Activated CD4-positive, alpha-beta memory T cell treated with anti-CD3 and anti-CD28 coated beads, Interleukin-2, amount 10 ng/mL, durations not matched to agents 7 days and 5 days (primary cell): ENCODE measurements at regions not wholly inside any gene's neighbourhood (a gene's known extent, or its start where the extent isn't known, plus 50 kb on each side); places are given as distances from the start of the nearest gene placed in this dataset.
"Not testable (repeated sequence)": the region's sequence is repeated elsewhere in the genome, so short reads cannot be mapped to it uniquely, and the experiment has no call there.

Experiments
- CTCF ChIA-PET: fragments of 350-600 bp; sonication (Branson Sonifier 250); formaldehyde crosslinking; loops from one replicate; lab custom pipeline; 2021; ENCODE audit warnings: antibody characterized with exemption, inconsistent platforms; lab: Charles Lee
- POLR2A ChIA-PET: fragments of 350-600 bp; sonication (Branson Sonifier 250); formaldehyde crosslinking; loops from one replicate; lab custom pipeline; 2021; ENCODE audit warnings: antibody characterized with exemption; lab: Charles Lee
- DNase-seq: peaks from one replicate; pipeline ENCODE4 v3.0.0-alpha.2; 2020
- H3K27ac Mint-ChIP-seq: one replicate; pipeline ENCODE4 v1.8.0; 2021; ENCODE audit warnings: mild to moderate bottlenecking, mixed read lengths
- H3K27me3 Mint-ChIP-seq: one replicate; pipeline ENCODE4 v1.8.0; 2021; ENCODE audit warnings: mixed read lengths
- H3K36me3 Mint-ChIP-seq: one replicate; pipeline ENCODE4 v1.8.0; 2021; ENCODE audit warnings: low read depth, mixed read lengths
- H3K4me1 Mint-ChIP-seq: one replicate; pipeline ENCODE4 v1.8.0; 2021; ENCODE audit warnings: mixed read lengths
- H3K4me3 Mint-ChIP-seq: one replicate; pipeline ENCODE4 v1.8.0; 2021; ENCODE audit warnings: mild to moderate bottlenecking, mixed read lengths
- H3K9me3 Mint-ChIP-seq: one replicate; pipeline ENCODE4 v1.8.0; 2021; ENCODE audit warnings: mixed read lengths

- CTCF ChIA-PET, H3K27me3 Mint-ChIP-seq, H3K4me1 Mint-ChIP-seq, H3K9me3 Mint-ChIP-seq, H3K27ac Mint-ChIP-seq, POLR2A ChIA-PET, H3K36me3 Mint-ChIP-seq, H3K4me3 Mint-ChIP-seq, DNase-seq: not testable (repeated sequence)
These were observed 291.0 kb downstream of the CCER1 start for GRCh38 chr12:90663949-90664348.

- Mint-ChIP-seq H3K27ac (no peak overlapping the region), H3K4me1 (no peaks in the 10 kb centered on the region), H3K36me3 (no peaks in the 10 kb centered on the region), H3K9me3 (no peaks in the 10 kb centered on the region), H3K4me3 (no peak overlapping the region), H3K27me3 (no peaks in the 10 kb centered on the region)
- no peak for DNase-seq
- ChIA-PET POLR2A (no interaction called here), CTCF (no interaction called here)
These were observed 295.9 kb downstream of the CCER1 start for GRCh38 chr12:90659060-90659459.

GRCh38 chr12:90653040-90653439 is 301.9 kb downstream of the CCER1 start:
- Mint-ChIP-seq H3K27ac (no peak overlapping the region), H3K4me3 (no peak overlapping the region), H3K4me1 (no peaks in the 10 kb centered on the region), H3K9me3 (peaks cover 2% of the 10 kb centered on the region), H3K27me3 (no peaks in the 10 kb centered on the region), H3K36me3 (no peaks in the 10 kb centered on the region)
- ChIA-PET CTCF (no interaction called here), POLR2A (no interaction called here)
- no peak for DNase-seq

- CTCF ChIA-PET, result no interaction called here
- POLR2A ChIA-PET, result no interaction called here
- no peaks in the 10 kb centered on the region for H3K4me1 Mint-ChIP-seq
- no peak overlapping the region for H3K4me3 Mint-ChIP-seq
- no peak for DNase-seq
- H3K9me3 Mint-ChIP-seq, result peaks cover 2% of the 10 kb centered on the region
- no peaks in the 10 kb centered on the region for H3K27me3 Mint-ChIP-seq
- no peaks in the 10 kb centered on the region for H3K36me3 Mint-ChIP-seq
- no peak overlapping the region for H3K27ac Mint-ChIP-seq
These were observed 302.7 kb downstream of the CCER1 start for GRCh38 chr12:90652280-90652679.

- Mint-ChIP-seq H3K9me3 (peaks cover 2% of the 10 kb centered on the region), H3K27me3 (no peaks in the 10 kb centered on the region), H3K36me3 (no peaks in the 10 kb centered on the region), H3K4me3 (no peak overlapping the region), H3K4me1 (no peaks in the 10 kb centered on the region), H3K27ac (no peak overlapping the region)
- DNase-seq, result no peak
- POLR2A ChIA-PET, result no interaction called here
- CTCF ChIA-PET, result no interaction called here
These were observed 309.8 kb downstream of the CCER1 start for GRCh38 chr12:90645181-90645580.

- CTCF ChIA-PET, result no interaction called here
- Mint-ChIP-seq H3K27me3 (no peaks in the 10 kb centered on the region), H3K4me3 (no peak overlapping the region)
These were observed 323.3 kb downstream of the CCER1 start for GRCh38 chr12:90631591-90632212.

GRCh38 chr12:90630006-90630405 is 325.0 kb downstream of the CCER1 start:
- POLR2A ChIA-PET, result no interaction called here
- CTCF ChIA-PET, result no interaction called here
- H3K4me3 Mint-ChIP-seq, result no peak overlapping the region
- H3K4me1 Mint-ChIP-seq, result no peaks in the 10 kb centered on the region
- no peak overlapping the region for H3K27ac Mint-ChIP-seq
- H3K36me3 Mint-ChIP-seq, result no peaks in the 10 kb centered on the region
- no peaks in the 10 kb centered on the region for H3K27me3 Mint-ChIP-seq
- no peak for DNase-seq
- H3K9me3 Mint-ChIP-seq, result no peaks in the 10 kb centered on the region

More at GRCh38 chr12:90631591-90632212, 323.3 kb downstream of the CCER1 start:
- H3K9me3 Mint-ChIP-seq, result no peaks in the 10 kb centered on the region
- DNase-seq, result no peak
- H3K36me3 Mint-ChIP-seq, result no peaks in the 10 kb centered on the region
- POLR2A ChIA-PET, result no interaction called here
- H3K4me1 Mint-ChIP-seq, result no peaks in the 10 kb centered on the region
- no peak overlapping the region for H3K27ac Mint-ChIP-seq

GRCh38 chr12:90628213-90628612 is 326.8 kb downstream of the CCER1 start:
- no peaks in the 10 kb centered on the region for H3K27me3 Mint-ChIP-seq
- H3K27ac Mint-ChIP-seq, result no peak overlapping the region

GRCh38 chr12:90627180-90627896 is 327.6 kb downstream of the CCER1 start:
- H3K27ac Mint-ChIP-seq, result no peak overlapping the region
- H3K27me3 Mint-ChIP-seq, result no peaks in the 10 kb centered on the region
- ChIA-PET POLR2A (no interaction called here), CTCF (no interaction called here)
- no peak for DNase-seq
- H3K4me1 Mint-ChIP-seq, result no peaks in the 10 kb centered on the region
- no peaks in the 10 kb centered on the region for H3K9me3 Mint-ChIP-seq
- H3K36me3 Mint-ChIP-seq, result no peaks in the 10 kb centered on the region
- no peak overlapping the region for H3K4me3 Mint-ChIP-seq

More at GRCh38 chr12:90628213-90628612, 326.8 kb downstream of the CCER1 start:
- Mint-ChIP-seq H3K4me3 (no peak overlapping the region), H3K4me1 (no peaks in the 10 kb centered on the region), H3K9me3 (no peaks in the 10 kb centered on the region), H3K36me3 (no peaks in the 10 kb centered on the region)
- ChIA-PET CTCF (no interaction called here), POLR2A (no interaction called here)
- no peak for DNase-seq

GRCh38 chr12:90622431-90622830 is 332.5 kb downstream of the CCER1 start:
- Mint-ChIP-seq H3K27me3 (no peaks in the 10 kb centered on the region), H3K27ac (no peak overlapping the region), H3K9me3 (no peaks in the 10 kb centered on the region), H3K36me3 (no peaks in the 10 kb centered on the region), H3K4me1 (no peaks in the 10 kb centered on the region), H3K4me3 (no peak overlapping the region)
- DNase-seq, result no peak
- ChIA-PET POLR2A (no interaction called here), CTCF (no interaction called here)

GRCh38 chr12:90621927-90622326 is 333.0 kb downstream of the CCER1 start:
- CTCF ChIA-PET, result no interaction called here
- H3K4me3 Mint-ChIP-seq, result no peak overlapping the region
- POLR2A ChIA-PET, result no interaction called here
- H3K9me3 Mint-ChIP-seq, result no peaks in the 10 kb centered on the region
- no peak for DNase-seq
- H3K4me1 Mint-ChIP-seq, result no peaks in the 10 kb centered on the region
- H3K27me3 Mint-ChIP-seq, result no peaks in the 10 kb centered on the region
- H3K27ac Mint-ChIP-seq, result no peak overlapping the region
- H3K36me3 Mint-ChIP-seq, result no peaks in the 10 kb centered on the region

- Mint-ChIP-seq H3K9me3 (no peaks in the 10 kb centered on the region), H3K4me3 (no peak overlapping the region), H3K36me3 (no peaks in the 10 kb centered on the region), H3K27me3 (no peaks in the 10 kb centered on the region), H3K27ac (no peak overlapping the region), H3K4me1 (no peaks in the 10 kb centered on the region)
- DNase-seq, result no peak
- CTCF ChIA-PET, result no interaction called here
- POLR2A ChIA-PET, result no interaction called here
These were observed 335.0 kb downstream of the CCER1 start for GRCh38 chr12:90619943-90620342.

GRCh38 chr12:90618586-90618985 is 336.4 kb downstream of the CCER1 start:
- CTCF ChIA-PET, result no interaction called here
- H3K9me3 Mint-ChIP-seq, result no peaks in the 10 kb centered on the region

GRCh38 chr12:90611891-90612290 is 343.1 kb downstream of the CCER1 start:
- ChIA-PET POLR2A (no interaction called here), CTCF (no interaction called here)
- Mint-ChIP-seq H3K27ac (no peak overlapping the region), H3K4me3 (no peak overlapping the region), H3K9me3 (no peaks in the 10 kb centered on the region), H3K36me3 (no peaks in the 10 kb centered on the region), H3K4me1 (no peaks in the 10 kb centered on the region), H3K27me3 (no peaks in the 10 kb centered on the region)
- no peak for DNase-seq

More at GRCh38 chr12:90618586-90618985, 336.4 kb downstream of the CCER1 start:
- POLR2A ChIA-PET, result no interaction called here
- H3K36me3 Mint-ChIP-seq, result no peaks in the 10 kb centered on the region
- no peak overlapping the region for H3K4me3 Mint-ChIP-seq
- no peak overlapping the region for H3K27ac Mint-ChIP-seq
- no peaks in the 10 kb centered on the region for H3K4me1 Mint-ChIP-seq
- DNase-seq, result no peak
- no peaks in the 10 kb centered on the region for H3K27me3 Mint-ChIP-seq
